ENCODE measurements at regions not wholly inside any gene's neighbourhood (a gene's known extent, or its start where the extent isn't known, plus 50 kb on each side); places are given as distances from the start of the nearest gene placed in this dataset.

- DNase-seq: no peak
Measured at GRCh38 chr7:10211861-10212260, 761.8 kb upstream of the PHF14 start.

GRCh38 chr7:10212649-10213048, 761.0 kb upstream of the PHF14 start:
- no peak for DNase-seq

- DNase-seq: no peak
Measured at GRCh38 chr7:10216462-10216861, 757.2 kb upstream of the PHF14 start.

- no peak for DNase-seq
Measured at GRCh38 chr7:10221084-10221483, 752.6 kb upstream of the PHF14 start.

GRCh38 chr7:10222976-10223375, 750.7 kb upstream of the PHF14 start:
- no peak for DNase-seq

GRCh38 chr7:10225275-10225674, 748.4 kb upstream of the PHF14 start:
- no peak for DNase-seq

GRCh38 chr7:10237306-10237705, 736.4 kb upstream of the PHF14 start:
- no peak for DNase-seq

GRCh38 chr7:10238641-10239040, 735.0 kb upstream of the PHF14 start:
- no peak for DNase-seq

GRCh38 chr7:10239695-10240345, 733.9 kb upstream of the PHF14 start:
- no peak for DNase-seq

GRCh38 chr7:10245406-10245805, 728.3 kb upstream of the PHF14 start:
- DNase-seq: no peak

- DNase-seq: no peak
Measured at GRCh38 chr7:10257438-10257837, 716.2 kb upstream of the PHF14 start.

GRCh38 chr7:10266976-10267375, 706.7 kb upstream of the PHF14 start:
- DNase-seq: no peak

- DNase-seq: no peak
Measured at GRCh38 chr7:10268034-10268433, 705.6 kb upstream of the PHF14 start.

GRCh38 chr7:10282909-10283308, 690.8 kb upstream of the PHF14 start:
- DNase-seq: no peak

- no peak for DNase-seq
Measured at GRCh38 chr7:10284001-10284400, 689.7 kb upstream of the PHF14 start.

- no peak for DNase-seq
Measured at GRCh38 chr7:10299384-10299783, 674.3 kb upstream of the PHF14 start.

GRCh38 chr7:10300577-10300976, 673.1 kb upstream of the PHF14 start:
- no peak for DNase-seq

- DNase-seq: no peak
Measured at GRCh38 chr7:10308276-10308675, 665.4 kb upstream of the PHF14 start.

GRCh38 chr7:10312942-10313341, 660.7 kb upstream of the PHF14 start:
- no peak for DNase-seq

- DNase-seq: no peak
Measured at GRCh38 chr7:10315881-10316280, 657.8 kb upstream of the PHF14 start.

GRCh38 chr7:10316488-10316887, 657.2 kb upstream of the PHF14 start:
- DNase-seq: no peak

GRCh38 chr7:10325395-10325794, 648.3 kb upstream of the PHF14 start:
- no peak for DNase-seq

GRCh38 chr7:10343108-10343507, 630.6 kb upstream of the PHF14 start:
- no peak for DNase-seq

GRCh38 chr7:10346032-10346431, 627.6 kb upstream of the PHF14 start:
- no peak for DNase-seq

GRCh38 chr7:10355816-10356215, 617.9 kb upstream of the PHF14 start:
- DNase-seq: no peak

GRCh38 chr7:10360050-10360449, 613.6 kb upstream of the PHF14 start:
- no peak for DNase-seq

Data from activated CD4-positive, alpha-beta T cell treated with anti-CD3 and anti-CD28 coated beads, Interleukin-2, Interleukin-6, amounts not matched to agents 100 ng/mL and 50 ng/mL, durations not matched to agents 16 hours and 8 hours (primary cell).